K562 (cell line): ENCODE measurements at regions not wholly inside any gene's neighbourhood (a gene's known extent, or its start where the extent isn't known, plus 50 kb on each side); places are given as distances from the start of the nearest gene placed in this dataset.

ENCODE experiments used
- ATAC-seq: fragments of 200-7000 bp; cut with Tn5 transposase; 3 replicates; pipeline ENCODE4 v1.9.1; 2020; ENCODE audit warnings: moderate library complexity
- BruUV-seq: library from RNA; stranded (reverse); fragments of 400-500 nt; replicated peaks from 2 replicates; lab custom pipeline; 2021; lab: Mats Ljungman, UMichigan
- CTCF ChIA-PET: fragments of 300-600 bp; formaldehyde crosslinking; extraction: SDS; loops from one replicate; lab custom pipeline; 2021; ENCODE audit warnings: low intra/inter-chr PET ratio; lab: Yijun Ruan, JAX
- POLR2A ChIA-PET: fragments of 300-600, 350-650 bp; sonication (Branson Sonifier 250); formaldehyde crosslinking; extraction: SDS; loops from one replicate; lab custom pipeline; 2021; ENCODE audit warnings: antibody characterized with exemption, inconsistent platforms; lab: Yijun Ruan, JAX
- DNase-seq, 4 experiments: peaks; one replicate each; pipeline versions ENCODE4 v3.0.0 to v3.0.0-alpha.2; 2011 to 2018; ENCODE audit warnings: low spot score in 3 of 4, mixed read lengths in 3 of 4; ENCODE audit errors: extremely low read depth in 1 of 4
- FAIRE-seq: peaks from 2 replicates; lab custom pipeline; 2011; peaks lifted over from hg19 to GRCh38; lab: Jason Lieb, UNC
- H2AFZ ChIP-seq: 2 replicates; pipeline ENCODE4 v1.6.0; 2011; ENCODE audit warnings: low read depth, low read length, control low read depth, inconsistent platforms
- H3K27ac ChIP-seq: fragments of 200-600 bp; 3 replicates; pipeline ENCODE4 v1.8.0; 2011; ENCODE audit warnings: low read depth, mild to moderate bottlenecking, control low read depth, inconsistent platforms, low read length, moderate library complexity, mixed read lengths; ENCODE audit errors: extremely low read depth
- H3K27me3 ChIP-seq, 2 experiments: fragments of 300-600 bp in 1 of 2; 2 replicates in 1 of 2; 3 replicates in 1 of 2; pipeline versions ENCODE4 v1.6.0 to v1.8.0; 2011; ENCODE audit warnings: inconsistent platforms in 2 of 2, low read length in 2 of 2, mild to moderate bottlenecking in 1 of 2, mixed read lengths in 1 of 2, moderate library complexity in 1 of 2; ENCODE audit not compliant: control insufficient read depth in 2 of 2, insufficient read depth in 2 of 2
- H3K36me3 ChIP-seq: fragments of 300-600 bp; 3 replicates; pipeline ENCODE4 v1.8.0; 2011; ENCODE audit warnings: mild to moderate bottlenecking, low read length, inconsistent platforms; ENCODE audit not compliant: control insufficient read depth, insufficient read depth
- H3K4me1 ChIP-seq, 2 experiments: fragments of 200-600 bp in 1 of 2; replicated peaks in 1 of 2; 2 replicates in 1 of 2; 3 replicates in 1 of 2; pipeline versions ENCODE4 v1.5.1 to v1.8.0; 2011; ENCODE audit warnings: inconsistent platforms in 2 of 2, low read length in 2 of 2, mild to moderate bottlenecking in 1 of 2, mixed read lengths in 1 of 2, moderate library complexity in 1 of 2; ENCODE audit not compliant: control insufficient read depth in 2 of 2, insufficient read depth in 2 of 2
- H3K4me2 ChIP-seq: 2 replicates; pipeline ENCODE4 v1.6.1; 2011; ENCODE audit warnings: low read length, control low read depth, inconsistent platforms, mixed read lengths; ENCODE audit not compliant: insufficient read depth
- H3K4me3 ChIP-seq: fragments of 200-600 bp; sonication (generic), shearing (Covaris generic); 2 replicates; pipeline ENCODE4 v1.5.1; 2016; ENCODE audit warnings: control low read depth, inconsistent platforms
- H3K79me2 ChIP-seq: fragments of 200-600 bp; 3 replicates; pipeline ENCODE4 v1.8.0; 2011; ENCODE audit warnings: low read length, inconsistent platforms; ENCODE audit not compliant: control insufficient read depth, insufficient read depth
- H3K9ac ChIP-seq, 2 experiments: 2 replicates each; pipeline versions ENCODE4 v1.6.0 to v1.6.1; 2011; ENCODE audit warnings: low read depth in 2 of 2, low read length in 2 of 2, control low read depth in 1 of 2, inconsistent platforms in 1 of 2, mild to moderate bottlenecking in 1 of 2, mixed read lengths in 1 of 2; ENCODE audit not compliant: insufficient read depth in 1 of 2
- H3K9me1 ChIP-seq: one replicate; pipeline ENCODE4 v1.6.0; 2011; ENCODE audit warnings: inconsistent platforms, mild to moderate bottlenecking, low read length, moderate library complexity; ENCODE audit not compliant: control insufficient read depth, insufficient read depth
- H3K9me3 ChIP-seq: replicated peaks from 2 replicates; pipeline ENCODE4 v1.5.1; 2011; ENCODE audit warnings: low read depth, low read length, inconsistent platforms; ENCODE audit not compliant: control insufficient read depth, insufficient read depth
- H4K20me1 ChIP-seq: replicated peaks from 2 replicates; pipeline ENCODE4 v1.6.1; 2011; ENCODE audit warnings: low read length, inconsistent platforms, mixed read lengths; ENCODE audit not compliant: control insufficient read depth, insufficient read depth
- FOXA1 ChIP-seq: fragments of 450-650 bp; IDR thresholded peaks from 2 replicates; pipeline ENCODE4 v1.6.1; 2016; ENCODE audit warnings: mild to moderate bottlenecking, borderline replicate concordance
- HNRNPK ChIP-seq: fragments of 200-400 bp; formaldehyde crosslinking; IDR thresholded peaks from one replicate; pipeline ENCODE4 v1.6.1; 2018; ENCODE audit warnings: mild to moderate bottlenecking, low read depth, low read length; ENCODE audit not compliant: poor library complexity, severe bottlenecking
- NEUROD1 ChIP-seq: fragments of 150-350 bp; IDR thresholded peaks from 2 replicates; pipeline ENCODE4 v1.6.1; 2014; ENCODE audit warnings: borderline replicate concordance, low read length, low read depth; ENCODE audit not compliant: partially characterized antibody
- NR1H2 ChIP-seq: sonication (generic); formaldehyde crosslinking; IDR thresholded peaks from 2 replicates; pipeline ENCODE4 v1.4.0; 2020; ENCODE audit warnings: mild to moderate bottlenecking, missing genetic modification reagents
- POLR3G ChIP-seq: IDR thresholded peaks from 2 replicates; pipeline ENCODE4 v1.6.1; 2011; ENCODE audit not compliant: insufficient read length, insufficient replicate concordance; ENCODE audit errors: extremely low read depth
- SMAD3 ChIP-seq: fragments of 450-650 bp; formaldehyde crosslinking; conservative IDR thresholded peaks from 2 replicates; pipeline ENCODE4 v1.4.0; 2020; ENCODE audit warnings: mild to moderate bottlenecking
- STAT5B ChIP-seq: fragments of 250-450 bp; sonication (Bioruptor Pico); IDR thresholded peaks from 2 replicates; pipeline ENCODE4 v1.8.0; 2021; ENCODE audit warnings: mild to moderate bottlenecking, inconsistent platforms
- TBP ChIP-seq: optimal IDR thresholded peaks from 2 replicates; pipeline ENCODE3; 2011; ENCODE audit warnings: low read depth, low read length, improper control_type of control experiment
- ZBTB7A ChIP-seq: IDR thresholded peaks from 2 replicates; pipeline ENCODE4 v1.6.1; 2011; ENCODE audit warnings: low read depth, mild to moderate bottlenecking, low read length, moderate library complexity, borderline replicate concordance; ENCODE audit not compliant: control insufficient read depth
- ZNF23 ChIP-seq: fragments of 250-450 bp; sonication (Bioruptor Pico); IDR thresholded peaks from 2 replicates; pipeline ENCODE4 v1.4.0; 2020; ENCODE audit warnings: mild to moderate bottlenecking
- ZNF282 ChIP-seq: sonication (generic); formaldehyde crosslinking; IDR thresholded peaks from 2 replicates; pipeline ENCODE4 v1.8.1; 2023; ENCODE audit warnings: missing genetic modification reagents
- ZNF586 ChIP-seq: fragments of 450-650 bp; formaldehyde crosslinking; conservative IDR thresholded peaks from 2 replicates; pipeline ENCODE4 v1.4.0; 2020; ENCODE audit warnings: mild to moderate bottlenecking, moderate library complexity
- ZNF764 ChIP-seq: fragments of 250-450 bp; sonication (Bioruptor Pico); IDR thresholded peaks from 2 replicates; pipeline ENCODE4 v1.4.0; 2020; ENCODE audit warnings: low read depth, mild to moderate bottlenecking, moderate library complexity
- WGBS: fragments of 100-300 bp; shearing (Covaris generic); methylation state at CpG from one replicate; pipeline ENCODE4 v1.1.6; 2016; ENCODE audit warnings: low coverage, mixed read lengths; ENCODE audit not compliant: insufficient coverage; ENCODE audit errors: missing lambda C conversion rate; 5-methylcytosine and 5-hydroxymethylcytosine counted together
- in situ Hi-C: fragments of 300-500 bp; cut with MboI; formaldehyde crosslinking; loops from 4 replicates; pipeline ENCODE4 v1.15.0; 2018; ENCODE audit warnings: inconsistent platforms, mixed read lengths
- intact Hi-C: fragments of 100-400 bp; cut with micrococcal nuclease; formaldehyde crosslinking; loops from 2 replicates; pipeline ENCODE4 v1.14.2; 2022
- TF ChIP-seq, protein P1 (sequence below): fragments of 450-650 bp; IDR thresholded peaks from 2 replicates; pipeline ENCODE4 v1.6.1; 2018; ENCODE audit not compliant: partially characterized antibody
- TF ChIP-seq, protein P2 (sequence below), 2 experiments: IDR thresholded peaks; 2 replicates each; pipeline ENCODE4 v1.6.1; 2011; ENCODE audit warnings: borderline replicate concordance in 1 of 2, control low read depth in 1 of 2, low read depth in 1 of 2, low read length in 1 of 2, mild to moderate bottlenecking in 1 of 2, mixed read lengths in 1 of 2, moderate library complexity in 1 of 2; ENCODE audit not compliant: insufficient read depth in 1 of 2, insufficient read length in 1 of 2, poor library complexity in 1 of 2, severe bottlenecking in 1 of 2; ENCODE audit errors: extremely low read depth in 1 of 2
- TF ChIP-seq, protein P3 (sequence below): fragments of 450-650 bp; IDR thresholded peaks from 2 replicates; pipeline ENCODE4 v1.6.1; 2014; ENCODE audit warnings: low read depth, mild to moderate bottlenecking, moderate library complexity, borderline replicate concordance

DNA sequence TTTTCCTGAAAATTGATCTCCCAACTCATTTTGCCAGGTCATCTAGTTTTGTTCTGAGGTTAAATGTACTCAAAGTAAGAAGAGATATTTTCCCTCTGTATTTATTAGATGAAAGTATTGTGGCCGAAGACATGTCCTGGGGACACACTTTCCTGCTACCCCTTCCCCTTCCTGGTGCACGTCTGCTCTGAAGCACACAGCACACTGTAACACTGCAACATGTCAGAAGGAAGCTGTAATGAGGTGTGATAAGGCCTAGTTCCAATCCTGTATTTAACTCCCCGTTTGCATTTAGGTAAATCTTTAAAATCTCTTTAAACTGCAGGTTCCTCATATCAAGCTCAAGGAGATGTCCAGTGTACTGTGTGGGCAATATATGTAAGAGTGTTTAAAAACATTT is 99.4 kb downstream of the HDGFL1 start (continued):
- no peak for TF ChIP-seq SMAD3
- TF ChIP-seq, protein P1, sequence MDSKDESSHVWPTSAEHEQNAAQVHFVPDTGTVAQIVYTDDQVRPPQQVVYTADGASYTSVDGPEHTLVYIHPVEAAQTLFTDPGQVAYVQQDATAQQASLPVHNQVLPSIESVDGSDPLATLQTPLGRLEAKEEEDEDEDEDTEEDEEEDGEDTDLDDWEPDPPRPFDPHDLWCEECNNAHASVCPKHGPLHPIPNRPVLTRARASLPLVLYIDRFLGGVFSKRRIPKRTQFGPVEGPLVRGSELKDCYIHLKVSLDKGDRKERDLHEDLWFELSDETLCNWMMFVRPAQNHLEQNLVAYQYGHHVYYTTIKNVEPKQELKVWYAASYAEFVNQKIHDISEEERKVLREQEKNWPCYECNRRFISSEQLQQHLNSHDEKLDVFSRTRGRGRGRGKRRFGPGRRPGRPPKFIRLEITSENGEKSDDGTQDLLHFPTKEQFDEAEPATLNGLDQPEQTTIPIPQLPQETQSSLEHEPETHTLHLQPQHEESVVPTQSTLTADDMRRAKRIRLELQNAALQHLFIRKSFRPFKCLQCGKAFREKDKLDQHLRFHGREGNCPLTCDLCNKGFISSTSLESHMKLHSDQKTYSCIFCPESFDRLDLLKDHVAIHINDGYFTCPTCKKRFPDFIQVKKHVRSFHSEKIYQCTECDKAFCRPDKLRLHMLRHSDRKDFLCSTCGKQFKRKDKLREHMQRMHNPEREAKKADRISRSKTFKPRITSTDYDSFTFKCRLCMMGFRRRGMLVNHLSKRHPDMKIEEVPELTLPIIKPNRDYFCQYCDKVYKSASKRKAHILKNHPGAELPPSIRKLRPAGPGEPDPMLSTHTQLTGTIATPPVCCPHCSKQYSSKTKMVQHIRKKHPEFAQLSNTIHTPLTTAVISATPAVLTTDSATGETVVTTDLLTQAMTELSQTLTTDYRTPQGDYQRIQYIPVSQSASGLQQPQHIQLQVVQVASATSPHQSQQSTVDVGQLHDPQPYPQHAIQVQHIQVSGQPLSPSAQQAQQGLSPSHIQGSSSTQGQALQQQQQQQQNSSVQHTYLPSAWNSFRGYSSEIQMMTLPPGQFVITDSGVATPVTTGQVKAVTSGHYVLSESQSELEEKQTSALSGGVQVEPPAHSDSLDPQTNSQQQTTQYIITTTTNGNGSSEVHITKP, result no peak
- TF ChIP-seq ZNF586 (CRISPR knock-in tag), result no peak
- TF ChIP-seq ZNF282 (CRISPR knock-in tag), result no peak

DNA sequence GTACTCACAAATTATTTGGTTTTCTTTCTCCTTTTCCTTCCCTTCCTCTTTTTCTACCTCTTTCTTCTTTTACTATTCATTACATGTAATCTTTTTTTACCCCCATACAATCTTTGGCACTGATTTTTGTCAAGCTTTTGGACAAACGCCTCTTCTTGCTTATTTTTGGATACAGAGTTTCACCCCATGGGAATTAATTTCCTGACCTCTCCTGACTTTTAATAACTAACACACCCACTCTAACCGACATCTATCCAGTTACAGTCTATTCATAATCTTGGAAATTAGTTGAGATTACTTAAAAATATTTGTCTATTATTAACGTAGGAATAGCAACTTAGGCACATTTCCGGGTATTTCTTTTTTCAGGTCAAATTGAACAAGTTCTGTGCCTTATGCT is 101.2 kb downstream of the HDGFL1 start:
- Histone ChIP-seq H3K4me3 (no peak overlapping the region), H3K27ac (no peak overlapping the region), H3K27me3 (no peaks in the 10 kb centered on the region), H3K79me2 (no peaks in the 10 kb centered on the region), H3K9me3 (no peaks in the 10 kb centered on the region), H3K9me1 (no peaks in the 10 kb centered on the region), H4K20me1 (no peaks in the 10 kb centered on the region), H3K9ac (no peak overlapping the region), H3K4me2 (no peak overlapping the region), H3K36me3 (no peaks in the 10 kb centered on the region), H2AFZ (no peak overlapping the region), H3K4me1 (no peaks in the 10 kb centered on the region)
- no peak for DNase-seq
- ChIA-PET POLR2A (no interaction called here), CTCF (no interaction called here)
- no peak for FAIRE-seq
- in situ Hi-C loops, result no loop called here
- intact Hi-C loops, result no loop called here
- WGBS, result 5% methylated on average over 4 of the region's 4 CpGs
- ATAC-seq, result no peak
- BruUV-seq, result no TSS peak
- TF ChIP-seq NEUROD1 (no peak), NR1H2 (CRISPR knock-in tag) (no peak), ZNF764 (CRISPR knock-in tag) (no peak), ZBTB7A (no peak), TBP (no peak), ZNF23 (CRISPR knock-in tag) (no peak), HNRNPK (no peak), POLR3G (no peak), FOXA1 (no peak), STAT5B (CRISPR knock-in tag) (no peak)
- TF ChIP-seq, protein P2, sequence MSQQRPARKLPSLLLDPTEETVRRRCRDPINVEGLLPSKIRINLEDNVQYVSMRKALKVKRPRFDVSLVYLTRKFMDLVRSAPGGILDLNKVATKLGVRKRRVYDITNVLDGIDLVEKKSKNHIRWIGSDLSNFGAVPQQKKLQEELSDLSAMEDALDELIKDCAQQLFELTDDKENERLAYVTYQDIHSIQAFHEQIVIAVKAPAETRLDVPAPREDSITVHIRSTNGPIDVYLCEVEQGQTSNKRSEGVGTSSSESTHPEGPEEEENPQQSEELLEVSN (IDR thresholded peaks at IDR 0.05; ENCODE audit: borderline replicate concordance in 1 of 2, extremely low read depth in 1 of 2, insufficient read depth in 1 of 2, insufficient read length in 1 of 2, low read depth in 1 of 2, low read length in 1 of 2, poor library complexity in 1 of 2, severe bottlenecking in 1 of 2), result no peak
- TF ChIP-seq, protein P3, sequence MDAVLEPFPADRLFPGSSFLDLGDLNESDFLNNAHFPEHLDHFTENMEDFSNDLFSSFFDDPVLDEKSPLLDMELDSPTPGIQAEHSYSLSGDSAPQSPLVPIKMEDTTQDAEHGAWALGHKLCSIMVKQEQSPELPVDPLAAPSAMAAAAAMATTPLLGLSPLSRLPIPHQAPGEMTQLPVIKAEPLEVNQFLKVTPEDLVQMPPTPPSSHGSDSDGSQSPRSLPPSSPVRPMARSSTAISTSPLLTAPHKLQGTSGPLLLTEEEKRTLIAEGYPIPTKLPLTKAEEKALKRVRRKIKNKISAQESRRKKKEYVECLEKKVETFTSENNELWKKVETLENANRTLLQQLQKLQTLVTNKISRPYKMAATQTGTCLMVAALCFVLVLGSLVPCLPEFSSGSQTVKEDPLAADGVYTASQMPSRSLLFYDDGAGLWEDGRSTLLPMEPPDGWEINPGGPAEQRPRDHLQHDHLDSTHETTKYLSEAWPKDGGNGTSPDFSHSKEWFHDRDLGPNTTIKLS, result no peak
